T-helper 2 cell treated with Interferon-gamma antibody and Interleukin-4, amounts not matched to agents 100 ng/mL and 5 ng/mL, for 36 hours (primary cell): ENCODE measurements at regions not wholly inside any gene's neighbourhood (a gene's known extent, or its start where the extent isn't known, plus 50 kb on each side); places are given as distances from the start of the nearest gene placed in this dataset.
"Not testable (repeated sequence)": the region's sequence is repeated elsewhere in the genome, so short reads cannot be mapped to it uniquely, and the experiment has no call there.

ENCODE experiments used
- intact Hi-C: fragments of 100-400 bp; cut with micrococcal nuclease; formaldehyde crosslinking; loops from one replicate; pipeline ENCODE4 v1.15.1; 2023

DNA sequence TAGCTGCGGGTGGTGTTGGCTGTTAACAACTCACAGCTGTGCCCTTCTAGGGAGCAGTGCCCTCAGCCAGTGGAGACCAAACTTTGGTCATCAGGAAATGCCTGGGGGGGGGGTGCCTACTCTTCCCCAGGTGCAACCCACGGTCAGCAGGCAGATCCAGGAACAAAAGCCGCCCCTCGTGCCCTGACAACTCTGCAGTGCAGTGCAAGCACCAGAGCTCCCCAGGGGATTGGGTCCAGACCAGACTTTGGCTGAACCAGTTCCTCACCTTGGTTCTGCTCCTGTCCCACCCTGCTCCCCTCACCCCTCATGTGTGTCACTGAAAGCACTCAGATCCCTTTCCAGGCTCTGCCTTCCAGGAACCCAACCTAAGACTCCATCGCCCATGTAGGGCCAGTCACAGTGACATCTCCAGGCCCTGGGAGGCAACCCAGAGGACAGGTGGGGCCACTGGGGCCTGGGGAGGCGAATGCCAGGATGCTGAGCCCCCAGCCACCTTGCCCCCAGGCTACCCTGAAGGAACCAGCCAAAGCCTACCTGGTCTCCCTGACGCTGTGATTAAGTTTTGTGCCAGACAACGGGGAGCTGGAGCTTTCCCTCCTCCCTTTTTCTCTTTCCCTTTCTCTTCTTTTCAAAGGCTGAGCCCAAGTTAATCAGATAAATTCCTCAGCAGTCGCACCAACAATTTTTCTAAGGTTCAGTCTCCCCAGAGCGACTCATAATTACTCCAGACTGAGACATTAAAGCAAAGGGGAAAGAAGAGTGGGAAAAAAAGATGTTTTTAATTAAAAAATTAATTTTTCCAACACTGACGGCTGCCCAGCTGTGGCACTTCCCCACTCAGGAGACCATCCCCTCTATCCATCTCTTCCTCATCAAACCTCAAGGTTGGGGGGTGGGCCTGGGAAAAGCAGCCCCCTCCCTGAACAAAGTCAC, 207.5 kb upstream of the LINGO1 start:
- intact Hi-C loops: no loop called here

DNA sequence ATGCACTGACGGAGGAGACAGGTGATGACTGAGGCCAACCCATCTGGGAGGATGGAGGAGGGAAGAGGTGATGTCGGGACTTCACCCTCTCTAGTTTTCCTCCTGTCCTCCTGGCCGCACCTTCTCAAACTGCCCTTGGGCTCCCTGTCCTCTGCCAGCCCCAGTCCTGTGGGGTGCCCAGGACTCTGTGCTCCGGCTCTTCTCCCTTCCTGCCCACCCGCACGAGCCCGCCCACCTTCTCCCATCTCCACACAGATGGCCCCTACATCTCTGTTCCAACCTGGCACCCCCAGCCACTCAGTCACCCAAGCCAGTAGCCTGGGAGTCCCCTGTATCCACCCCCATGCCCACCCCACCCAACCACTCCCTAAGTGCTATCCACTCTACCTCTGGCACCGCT, 206.7 kb upstream of the LINGO1 start:
- intact Hi-C loops: no loop called here

DNA sequence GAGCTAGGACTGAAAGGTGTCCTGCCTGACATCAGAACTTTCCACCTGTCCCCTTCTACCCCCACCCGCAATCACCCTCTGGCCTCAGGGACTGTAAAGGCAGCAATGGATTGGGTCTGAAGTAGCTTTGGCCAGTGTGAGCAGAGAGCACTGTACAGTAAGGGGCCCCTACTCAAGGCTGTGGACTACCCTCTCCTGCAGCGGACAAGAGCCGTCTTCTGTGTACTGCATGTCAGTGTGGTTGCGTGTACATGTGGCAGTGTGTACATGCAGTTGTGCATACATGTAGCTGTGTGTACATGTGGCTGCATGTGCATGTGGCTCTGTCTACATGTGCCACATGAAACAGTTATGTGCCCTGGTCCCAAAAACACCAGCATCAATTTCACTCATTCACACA, 205.9 kb upstream of the LINGO1 start:
- intact Hi-C loops: no loop called here

DNA sequence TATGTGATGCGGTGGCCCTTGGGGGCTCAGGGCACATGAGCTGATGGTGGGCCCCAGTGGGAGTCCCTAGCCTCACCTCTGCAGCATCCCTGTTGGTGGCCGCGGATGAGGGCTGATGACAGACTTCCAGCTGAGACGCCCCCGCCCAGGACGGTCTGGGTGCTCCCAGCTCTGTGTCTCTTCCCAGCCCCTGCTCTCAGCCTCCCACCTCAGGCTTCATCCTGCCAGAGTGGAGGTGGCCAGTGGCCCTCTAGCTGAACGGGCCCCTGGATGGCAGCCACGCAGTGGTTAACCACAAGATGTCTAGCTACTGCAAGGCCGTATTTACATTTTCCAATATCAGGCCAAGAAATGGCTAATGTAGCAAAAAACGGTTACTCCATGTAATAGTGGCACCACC, 205.3 kb upstream of the LINGO1 start:
- intact Hi-C loops: no loop called here

DNA sequence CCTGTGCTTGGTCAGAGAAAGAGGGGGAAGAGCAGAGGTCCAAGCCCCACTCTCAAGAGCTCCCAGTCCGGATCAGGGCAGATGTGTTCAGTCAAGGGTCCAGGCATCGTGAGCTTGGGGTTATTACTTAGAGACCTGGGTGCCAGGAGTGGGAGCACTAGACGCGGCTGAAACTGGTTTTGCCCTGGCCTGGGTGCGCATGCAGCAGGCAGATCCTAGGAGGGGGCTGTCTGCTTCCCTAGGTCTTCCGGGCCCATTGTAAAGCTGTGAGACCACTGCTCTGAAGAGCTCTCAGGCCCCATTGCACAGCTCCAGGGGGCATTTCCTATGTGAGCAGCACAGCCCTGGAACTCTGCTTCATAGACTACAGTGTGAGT, 204.9 kb upstream of the LINGO1 start:
- intact Hi-C loops: no loop called here

DNA sequence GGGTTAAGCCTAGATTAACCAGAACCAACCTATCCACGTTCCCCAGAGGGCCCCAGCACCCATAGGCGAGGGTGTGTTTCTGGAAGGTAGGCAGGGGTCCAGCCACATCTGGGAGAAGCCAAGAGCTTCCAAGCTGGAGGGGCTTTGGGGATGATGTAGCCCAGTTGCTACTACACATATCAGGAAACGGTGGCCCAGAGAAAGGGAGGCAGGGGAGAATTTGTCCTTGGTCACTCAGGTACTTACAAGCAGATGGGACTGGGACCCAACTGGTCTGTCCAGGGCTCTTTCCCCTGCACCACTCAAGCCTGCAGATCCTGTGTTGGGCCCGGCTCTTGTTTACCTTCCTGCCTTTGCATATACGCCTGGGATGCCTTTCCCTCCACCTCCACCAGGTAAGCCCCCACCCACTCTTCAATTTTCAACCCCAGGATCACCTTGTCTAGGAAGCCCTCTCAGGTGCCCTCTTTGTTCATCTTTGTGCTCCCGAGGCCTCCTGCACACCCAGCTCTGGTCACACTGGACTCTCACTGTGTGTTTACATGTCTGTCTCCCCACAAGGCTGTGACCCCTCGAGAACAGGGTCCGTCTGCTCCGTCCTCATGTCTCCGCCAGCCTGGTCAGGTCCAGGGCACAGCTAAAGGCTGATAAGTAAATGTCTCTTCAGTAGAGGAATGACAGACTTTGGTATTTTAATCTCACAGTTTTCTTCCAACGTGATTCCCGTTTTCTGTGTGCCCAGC, 204.4 kb upstream of the LINGO1 start:
- intact Hi-C loops: no loop called here

DNA sequence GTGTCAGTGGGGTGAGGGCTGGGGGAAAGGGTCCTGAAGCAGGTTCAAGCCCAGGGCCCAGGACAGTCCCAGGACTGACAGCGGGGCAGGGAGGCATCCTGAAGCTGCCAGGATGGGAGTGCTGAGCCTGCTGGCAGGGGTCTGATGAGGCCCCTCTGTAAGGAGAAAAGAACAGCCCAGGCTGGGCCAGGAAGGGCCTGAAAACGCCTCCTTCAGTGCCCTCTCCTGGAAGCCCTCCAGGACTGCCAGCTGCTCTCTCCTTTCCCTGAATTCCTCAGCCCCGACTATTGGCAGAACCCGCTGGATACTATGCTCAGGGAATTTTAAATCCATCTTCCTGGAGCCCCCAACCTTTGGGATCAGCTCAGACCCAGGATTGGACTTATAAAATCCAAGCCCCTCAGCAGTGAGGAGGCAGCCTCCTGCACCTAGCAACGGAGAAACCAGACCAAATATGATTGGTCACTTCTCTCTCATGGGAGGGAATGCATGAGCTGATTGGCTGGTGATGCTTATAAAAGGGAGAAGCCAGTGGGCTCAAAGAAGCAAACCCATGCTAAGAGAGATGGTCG, 203.5 kb upstream of the LINGO1 start:
- intact Hi-C loops: no loop called here

DNA sequence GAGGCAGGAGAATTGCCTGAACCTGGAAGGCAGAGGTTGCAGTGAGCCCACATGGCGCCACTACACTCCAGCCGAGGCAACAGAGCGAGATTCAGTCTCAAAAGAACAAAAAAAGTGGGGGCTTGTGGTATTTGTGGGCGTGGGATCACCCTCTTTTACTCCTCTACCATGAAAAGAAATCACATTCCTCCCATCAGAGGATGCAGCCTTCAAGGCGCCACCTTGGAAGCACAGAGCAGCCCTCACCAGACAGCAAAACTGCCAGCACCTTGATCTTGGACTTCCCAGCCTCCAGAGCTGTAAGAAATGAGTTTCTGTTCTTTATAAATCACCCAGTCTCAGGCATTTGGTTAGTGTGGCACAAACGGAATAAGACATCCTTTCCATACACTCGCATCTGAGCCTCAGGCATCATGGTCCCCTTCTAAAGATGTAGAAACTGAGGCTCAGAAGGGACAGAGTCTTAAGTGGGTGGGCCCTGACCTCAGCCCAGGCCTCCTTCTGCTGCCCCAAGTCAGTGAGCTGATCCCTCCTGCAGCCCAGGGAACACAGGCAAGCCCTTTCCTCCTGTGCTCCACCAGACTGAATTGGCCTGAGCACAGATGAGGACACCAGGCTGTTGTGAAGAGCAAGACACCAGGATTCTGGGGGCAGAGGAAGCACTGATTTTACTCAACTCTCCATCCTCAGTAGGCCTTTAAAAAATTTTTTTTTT, 201.7 kb upstream of the LINGO1 start:
- intact Hi-C loops: no loop called here

DNA sequence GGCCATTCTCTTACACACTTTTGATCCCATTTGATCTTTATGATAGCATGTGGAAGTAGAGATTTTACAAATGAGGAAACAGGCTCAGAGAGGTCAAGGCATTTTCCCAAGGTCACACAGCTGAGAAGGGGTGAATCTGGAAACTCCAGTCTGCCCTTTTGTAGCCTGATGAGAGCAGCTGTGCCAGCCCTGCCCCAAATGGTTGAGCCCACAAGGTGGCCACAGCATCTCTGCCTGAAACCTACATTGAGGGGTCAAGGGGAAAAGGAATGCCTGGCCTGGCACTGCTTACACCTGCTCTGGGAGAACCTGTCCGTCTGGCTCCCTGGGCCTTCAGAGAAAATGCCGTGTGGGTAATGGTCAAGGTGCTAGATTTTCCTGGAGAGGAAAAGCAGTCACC, 200.2 kb upstream of the LINGO1 start:
- intact Hi-C loops: no loop called here

DNA sequence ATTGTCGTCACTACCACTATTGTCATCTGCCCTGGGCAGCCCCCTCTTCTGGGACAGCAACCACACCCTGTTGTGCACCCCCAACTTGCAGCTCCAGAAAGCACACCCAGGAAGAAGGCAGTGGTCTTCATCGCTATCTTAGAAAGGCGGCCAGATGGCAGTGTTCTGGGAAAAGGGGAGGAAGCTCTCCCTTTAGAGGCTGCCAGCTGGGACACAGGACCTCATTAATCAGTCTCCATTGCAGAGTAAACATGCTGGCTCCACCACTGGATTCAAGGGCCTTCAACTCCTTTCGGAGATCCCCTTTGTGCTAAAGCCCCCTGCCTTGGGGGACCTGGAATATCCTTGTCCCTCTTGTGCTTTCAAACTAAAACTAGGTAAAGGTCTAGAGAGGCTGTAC, 199.3 kb upstream of the LINGO1 start:
- intact Hi-C loops: no loop called here

DNA sequence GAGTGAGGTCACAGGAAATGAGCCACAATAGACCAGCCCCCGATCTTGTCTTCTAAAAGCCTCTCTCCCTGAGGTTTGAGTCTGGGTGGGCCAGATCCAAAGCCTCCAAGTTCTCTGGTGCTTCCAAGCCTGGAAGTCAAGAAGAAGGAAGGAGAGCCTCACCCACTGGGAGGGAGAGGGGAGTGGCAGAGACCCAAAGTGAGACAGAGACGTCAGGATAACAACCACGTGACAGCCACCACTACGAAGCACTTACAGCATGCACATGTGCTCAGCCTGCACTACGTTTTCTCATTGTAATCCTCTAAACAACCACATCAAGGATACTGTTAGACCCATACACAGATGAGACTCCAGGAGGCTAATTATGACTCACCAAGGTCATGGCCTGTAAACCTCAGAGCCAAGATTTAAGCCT, 197.3 kb upstream of the LINGO1 start:
- intact Hi-C loops: no loop called here

DNA sequence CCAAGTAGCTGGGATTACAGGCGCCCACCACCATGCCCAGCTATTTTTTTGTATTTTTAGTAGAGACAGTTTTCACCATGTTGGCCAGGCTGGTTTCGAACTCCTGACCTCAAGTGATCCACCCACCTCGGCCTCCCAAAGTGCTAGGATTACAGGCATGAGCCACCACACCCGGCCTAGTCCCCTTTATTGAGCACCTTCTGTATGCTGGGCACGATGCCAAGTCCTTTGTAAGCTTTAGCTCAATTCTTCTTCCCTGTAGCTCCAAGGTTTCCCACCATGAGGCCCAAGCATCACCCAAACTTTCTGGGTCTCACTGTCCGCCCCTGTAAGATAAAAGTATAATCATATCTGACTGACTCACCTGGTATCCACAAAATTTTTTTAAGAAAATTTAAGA, 196.6 kb upstream of the LINGO1 start:
- intact Hi-C loops: not testable (repeated sequence)

DNA sequence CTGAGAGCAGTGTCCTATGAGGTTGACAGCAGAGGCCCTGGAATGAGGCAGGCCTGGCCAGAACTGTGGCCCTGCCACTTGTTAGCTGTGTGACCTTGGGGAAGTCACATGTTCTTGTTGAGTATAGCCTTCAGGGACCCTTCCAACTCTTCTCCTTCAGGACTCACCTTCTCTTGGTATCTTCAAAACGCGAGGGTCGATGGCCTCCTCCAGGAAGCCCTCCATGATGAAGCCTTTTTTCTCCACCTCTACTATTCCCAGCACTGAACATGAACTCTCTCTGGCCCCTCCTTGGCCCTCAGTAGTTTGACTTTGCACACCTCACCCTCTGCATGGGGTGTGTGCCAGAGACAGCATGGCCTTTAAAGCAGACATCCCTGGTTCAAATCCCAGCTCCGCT, 195.1 kb upstream of the LINGO1 start:
- intact Hi-C loops: no loop called here

DNA sequence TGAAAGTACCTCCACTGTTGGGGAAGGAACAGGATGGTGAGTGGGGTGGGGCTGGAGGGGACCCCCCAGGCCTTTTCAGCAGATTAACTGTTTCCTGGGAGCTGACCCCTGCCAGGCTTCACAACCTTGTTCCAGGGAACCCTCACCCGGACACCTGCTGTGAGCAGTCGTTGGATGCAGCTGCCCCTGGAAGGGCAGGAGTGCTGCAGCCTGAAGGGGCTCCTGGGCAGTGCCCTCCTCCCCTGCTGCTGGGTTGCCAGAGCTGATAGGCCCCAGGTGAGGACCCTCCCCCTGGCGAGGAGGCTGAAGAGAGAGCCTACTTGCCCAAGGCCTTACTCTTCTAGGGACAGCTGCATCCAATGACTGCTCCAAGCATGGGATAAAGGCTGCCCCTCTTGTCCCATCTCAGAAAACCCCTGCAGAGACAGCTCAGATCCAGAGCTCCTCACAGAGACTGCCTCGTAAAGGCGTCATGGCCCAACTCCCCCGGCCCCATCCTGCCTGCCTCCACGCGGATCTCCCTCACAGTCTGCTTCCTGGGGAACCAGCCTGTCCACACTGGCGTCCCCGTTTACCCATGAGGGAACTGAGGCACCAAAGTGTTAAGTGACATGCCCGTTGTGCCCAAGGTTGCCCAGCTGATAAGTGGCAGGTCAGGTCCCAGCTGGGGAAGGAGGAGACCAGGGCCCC, 193.4 kb upstream of the LINGO1 start:
- intact Hi-C loops: no loop called here

DNA sequence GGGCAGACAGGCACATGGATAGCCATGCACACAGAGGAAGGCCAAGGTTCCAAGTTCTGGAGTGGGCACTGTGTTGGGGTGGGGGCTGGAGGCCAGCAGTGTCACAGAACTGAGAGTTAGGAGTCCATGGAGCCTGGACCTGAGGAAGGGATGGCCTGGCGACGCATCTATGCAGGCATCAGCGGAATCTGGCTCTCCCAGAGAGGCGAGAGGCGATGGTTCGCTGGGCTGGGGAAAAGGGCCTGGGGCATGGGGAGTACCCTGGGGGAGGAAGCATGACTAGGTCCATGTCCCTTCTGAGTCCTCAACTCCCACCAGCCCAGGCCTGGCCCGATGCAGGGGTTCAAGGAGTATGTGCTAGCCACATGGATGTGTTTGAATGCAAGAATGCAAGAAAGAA, 192.8 kb upstream of the LINGO1 start:
- intact Hi-C loops: no loop called here

DNA sequence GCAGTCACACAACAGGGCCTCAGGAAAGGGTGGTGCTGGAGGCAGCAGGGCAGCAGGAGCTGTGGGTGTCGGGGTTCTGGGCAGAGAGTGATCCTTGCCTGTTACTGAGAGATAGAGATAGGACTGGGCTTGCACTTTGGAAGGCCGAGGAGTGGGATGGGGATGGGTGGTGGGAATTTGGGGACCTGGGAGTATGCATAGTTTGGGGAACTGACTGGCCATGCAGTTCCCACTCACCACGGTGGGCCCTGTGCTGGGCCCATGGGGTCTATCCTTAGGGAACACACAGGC, 192.5 kb upstream of the LINGO1 start:
- intact Hi-C loops: no loop called here

DNA sequence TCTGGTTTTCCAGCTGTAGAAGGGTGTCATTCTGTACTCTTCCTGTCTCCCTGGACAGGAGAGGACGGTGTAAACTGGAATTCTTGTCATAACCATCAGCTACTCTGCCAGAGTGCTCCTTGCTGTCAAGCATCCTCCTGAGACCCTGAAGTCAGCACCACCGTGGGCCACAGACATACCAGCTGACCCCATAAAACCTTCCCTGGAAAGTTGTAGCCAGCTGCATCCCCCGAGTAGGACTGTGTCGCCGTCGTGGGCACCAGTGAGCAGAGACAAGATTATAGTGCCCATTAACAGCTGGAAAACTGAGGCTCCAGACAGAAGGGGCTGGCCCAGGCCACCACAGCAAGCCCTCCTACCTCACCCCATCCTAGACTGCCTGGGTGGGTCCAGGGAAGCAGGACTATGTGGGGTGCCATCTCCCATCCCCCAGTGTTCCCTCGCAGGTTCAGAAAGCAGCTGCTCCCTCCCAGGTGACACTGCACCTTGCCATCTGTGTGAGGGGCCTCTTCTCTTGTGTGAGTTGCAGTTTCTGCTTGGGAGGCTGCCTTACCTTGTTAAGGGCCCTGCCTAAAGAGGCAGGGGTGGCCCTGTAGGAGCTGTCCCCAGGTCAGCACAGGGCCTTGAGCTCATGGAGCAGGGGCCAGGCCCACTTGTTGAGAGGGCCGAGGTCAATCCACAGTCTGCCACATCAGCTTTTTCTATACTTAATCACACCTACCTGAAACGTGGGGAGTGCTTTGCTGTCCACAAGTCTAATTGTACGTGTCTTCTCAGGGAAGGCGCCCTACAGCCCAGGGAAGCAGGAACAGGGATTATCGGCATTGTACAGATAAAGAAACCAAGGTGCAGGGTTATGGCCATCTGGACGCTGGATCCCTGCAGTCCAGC, 191.9 kb upstream of the LINGO1 start:
- intact Hi-C loops: no loop called here

DNA sequence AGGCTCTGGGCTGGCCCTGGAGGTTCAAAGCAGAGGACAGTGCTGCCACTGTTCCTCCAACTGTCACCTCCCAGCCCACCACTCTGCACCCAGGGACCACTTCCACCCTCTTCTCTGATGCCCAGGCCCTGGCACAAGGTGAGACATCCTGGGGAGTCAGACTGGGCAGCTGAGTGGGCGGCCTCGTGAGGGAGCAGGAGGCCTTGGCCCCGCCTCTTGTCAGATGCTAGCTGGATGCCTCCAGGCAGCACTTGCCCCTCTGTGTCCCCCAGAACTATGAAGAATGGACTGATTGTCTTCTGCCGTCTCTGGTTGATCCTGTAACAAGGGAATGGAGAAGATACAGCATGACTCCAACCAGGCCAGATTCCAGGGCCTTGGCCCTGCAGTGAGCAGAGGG, 191.0 kb upstream of the LINGO1 start:
- intact Hi-C loops: no loop called here

DNA sequence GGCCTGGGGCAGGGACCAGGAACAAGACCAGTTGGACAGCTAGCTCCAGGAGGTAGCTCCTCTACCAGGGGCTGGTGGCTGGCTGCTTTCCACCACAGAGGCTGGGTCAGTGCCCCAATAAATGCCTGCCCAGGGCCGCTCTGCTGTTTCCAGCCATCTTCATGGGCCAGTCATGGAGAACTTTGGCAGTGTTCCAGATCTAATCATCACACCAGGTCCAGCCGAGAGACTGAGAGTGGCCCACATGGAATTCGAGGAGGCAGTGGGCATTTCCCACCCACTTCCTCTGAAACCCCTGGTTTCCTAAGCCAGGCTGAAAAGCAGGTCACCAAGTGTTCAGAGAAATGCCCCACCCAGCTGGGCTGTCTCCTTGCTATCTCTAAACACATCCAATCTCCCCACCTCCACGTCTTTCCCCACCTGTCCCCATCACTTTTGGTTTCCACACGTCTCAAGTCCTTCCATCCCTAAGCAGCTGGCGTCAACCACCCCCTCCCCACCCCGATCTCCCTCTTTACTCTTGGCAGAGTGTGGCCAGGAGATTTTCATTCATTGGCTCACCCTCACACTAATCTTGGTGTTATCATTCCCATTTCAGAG, 190.0 kb upstream of the LINGO1 start:
- intact Hi-C loops: no loop called here

DNA sequence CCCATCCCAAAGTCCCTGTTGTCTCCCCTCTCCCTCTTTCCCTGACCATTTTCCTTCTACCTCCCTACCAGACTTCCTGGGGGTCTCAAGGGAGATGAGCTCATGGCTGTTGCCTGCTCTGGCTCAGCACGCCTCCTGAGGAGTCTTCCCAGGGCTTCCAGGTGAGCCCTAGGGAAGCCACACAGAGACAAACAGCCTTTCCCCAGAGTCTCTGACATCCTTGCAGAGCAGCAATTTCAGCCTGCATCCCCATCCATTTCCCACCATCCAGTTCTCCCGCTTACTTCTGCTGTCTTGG, 189.2 kb upstream of the LINGO1 start:
- intact Hi-C loops: no loop called here
